ENCODE measurements at regions not wholly inside any gene's neighbourhood (a gene's known extent, or its start where the extent isn't known, plus 50 kb on each side); places are given as distances from the start of the nearest gene placed in this dataset.

DNA sequence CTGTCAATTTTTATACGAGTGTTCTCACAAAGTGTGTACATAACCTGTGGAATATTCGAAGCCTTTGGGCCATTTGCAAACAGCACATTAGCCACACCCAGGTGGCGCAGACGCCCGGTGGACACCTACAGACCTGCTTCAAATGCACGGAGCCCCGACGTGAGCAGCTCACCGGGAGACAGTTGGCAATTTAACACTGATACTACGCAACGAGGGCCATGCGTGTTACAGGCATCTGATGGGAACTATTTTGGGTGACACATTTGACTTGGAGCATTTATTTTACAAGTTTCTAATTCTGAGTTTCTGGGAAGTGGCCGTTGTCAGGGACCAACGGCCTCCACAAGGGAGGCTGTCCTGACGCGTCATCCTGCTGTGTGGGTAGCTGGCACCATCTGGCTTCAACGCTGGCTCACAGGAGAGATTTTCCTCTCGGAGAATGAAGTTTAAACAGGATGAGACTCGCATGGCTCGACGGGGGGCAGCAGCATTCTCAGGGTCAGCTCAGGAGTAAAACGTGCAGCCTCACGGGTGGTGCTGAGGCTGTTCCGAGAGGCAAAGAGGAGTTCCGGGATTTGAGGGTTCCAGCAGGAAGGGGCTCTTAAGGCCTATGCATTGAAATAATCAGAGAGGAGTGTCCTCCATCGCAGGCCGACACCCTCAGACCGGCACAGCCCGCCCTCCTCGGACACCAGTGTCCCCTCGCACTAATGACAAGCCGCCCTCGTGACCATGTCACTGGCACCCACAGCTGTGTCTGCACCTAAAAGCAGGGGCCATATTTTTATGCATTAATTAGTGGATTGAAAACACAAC lies 207.4 kb downstream of the DLL1 start:
- TF ChIP-seq, protein P1, sequence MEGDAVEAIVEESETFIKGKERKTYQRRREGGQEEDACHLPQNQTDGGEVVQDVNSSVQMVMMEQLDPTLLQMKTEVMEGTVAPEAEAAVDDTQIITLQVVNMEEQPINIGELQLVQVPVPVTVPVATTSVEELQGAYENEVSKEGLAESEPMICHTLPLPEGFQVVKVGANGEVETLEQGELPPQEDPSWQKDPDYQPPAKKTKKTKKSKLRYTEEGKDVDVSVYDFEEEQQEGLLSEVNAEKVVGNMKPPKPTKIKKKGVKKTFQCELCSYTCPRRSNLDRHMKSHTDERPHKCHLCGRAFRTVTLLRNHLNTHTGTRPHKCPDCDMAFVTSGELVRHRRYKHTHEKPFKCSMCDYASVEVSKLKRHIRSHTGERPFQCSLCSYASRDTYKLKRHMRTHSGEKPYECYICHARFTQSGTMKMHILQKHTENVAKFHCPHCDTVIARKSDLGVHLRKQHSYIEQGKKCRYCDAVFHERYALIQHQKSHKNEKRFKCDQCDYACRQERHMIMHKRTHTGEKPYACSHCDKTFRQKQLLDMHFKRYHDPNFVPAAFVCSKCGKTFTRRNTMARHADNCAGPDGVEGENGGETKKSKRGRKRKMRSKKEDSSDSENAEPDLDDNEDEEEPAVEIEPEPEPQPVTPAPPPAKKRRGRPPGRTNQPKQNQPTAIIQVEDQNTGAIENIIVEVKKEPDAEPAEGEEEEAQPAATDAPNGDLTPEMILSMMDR (IDR thresholded peaks at IDR 0.05; ENCODE audit: insufficient read depth, low read depth, low read length) = no peak
- TF ChIP-seq EZH2 (IDR thresholded peaks at IDR 0.05; ENCODE audit: insufficient read depth, low read length) = no peak
- Histone ChIP-seq H3K36me3 (ENCODE audit: insufficient read depth, low read length) (no peaks in the 10 kb centered on the region), H3K79me2 (ENCODE audit: insufficient read depth, low read length) (no peaks in the 10 kb centered on the region), H3K27ac (ENCODE audit: low read depth, low read length) (no peak overlapping the region), H2AFZ (ENCODE audit: low read depth, low read length) (no peak overlapping the region), H4K20me1 (ENCODE audit: insufficient read depth, low read length) (no peaks in the 10 kb centered on the region), H3K4me3 (ENCODE audit: insufficient read depth, low read depth, low read length) (no peak overlapping the region), H3K9ac (ENCODE audit: low read length) (no peak overlapping the region), H3K4me2 (ENCODE audit: low read length) (no peak overlapping the region), H3K27me3 (ENCODE audit: insufficient read depth, low read length) (no peaks in the 10 kb centered on the region), H3K9me3 (ENCODE audit: insufficient read depth, low read depth, low read length) (peaks cover 9% of the 10 kb centered on the region), H3K4me1 (ENCODE audit: insufficient read depth, low read length) (no peaks in the 10 kb centered on the region)
- Mint-ChIP-seq H3K4me3 (ENCODE audit: unreplicated experiment) (no peak overlapping the region), H3K9me3 (ENCODE audit: unreplicated experiment) (peaks cover 3% of the 10 kb centered on the region), H3K27ac (ENCODE audit: unreplicated experiment) (no peak overlapping the region), H3K36me3 (ENCODE audit: low read depth, unreplicated experiment) (no peaks in the 10 kb centered on the region), H3K4me1 (ENCODE audit: low read depth, unreplicated experiment) (peaks cover 3% of the 10 kb centered on the region), H3K27me3 (ENCODE audit: low read depth, unreplicated experiment) (peaks cover 30% of the 10 kb centered on the region)
- no peak for DNase-seq (ENCODE audit: low read depth)
- no peak for FAIRE-seq

DNA sequence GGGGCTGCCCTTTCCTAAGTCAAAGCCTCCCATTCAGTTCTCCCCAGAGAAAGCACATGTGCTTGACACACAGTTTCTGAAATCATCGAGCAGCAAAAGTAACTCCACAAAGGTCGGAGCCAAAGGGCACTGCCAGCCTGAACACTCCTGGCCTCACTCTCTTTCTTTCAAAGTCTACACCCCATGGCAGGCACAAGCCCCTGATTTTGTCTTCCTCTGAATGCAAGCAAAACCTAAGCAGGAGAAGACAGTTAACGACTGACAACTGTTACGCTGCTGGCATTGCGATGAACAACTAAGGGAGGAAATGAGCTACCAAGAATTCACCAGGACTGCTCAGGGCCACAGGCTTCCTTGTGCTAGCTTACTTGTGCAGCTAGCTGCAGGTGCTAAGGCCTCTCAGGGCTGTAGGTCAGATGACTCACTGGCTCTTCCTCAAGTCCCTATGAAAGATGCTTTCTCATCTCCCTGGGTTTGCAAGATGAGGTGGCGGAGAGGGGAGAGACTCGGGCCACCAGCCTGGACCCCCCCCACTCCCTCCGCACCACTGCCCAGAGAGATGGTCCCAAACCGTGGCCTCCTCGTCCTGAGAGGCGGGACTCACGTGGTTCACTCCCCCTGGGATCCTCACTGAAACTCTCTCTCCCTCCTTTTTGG lies 208.2 kb downstream of the DLL1 start:
- Mint-ChIP-seq H3K27ac (ENCODE audit: unreplicated experiment) (no peak overlapping the region), H3K9me3 (ENCODE audit: unreplicated experiment) (peaks cover 3% of the 10 kb centered on the region), H3K4me1 (ENCODE audit: low read depth, unreplicated experiment) (peaks cover 3% of the 10 kb centered on the region), H3K36me3 (ENCODE audit: low read depth, unreplicated experiment) (no peaks in the 10 kb centered on the region), H3K27me3 (ENCODE audit: low read depth, unreplicated experiment) (peaks cover 30% of the 10 kb centered on the region), H3K4me3 (ENCODE audit: unreplicated experiment) (no peak overlapping the region)
- H2AFZ ChIP-seq (ENCODE audit: low read depth, low read length) = no peak overlapping the region
- H3K27ac ChIP-seq (ENCODE audit: low read depth, low read length) = no peak overlapping the region
- H4K20me1 ChIP-seq (ENCODE audit: insufficient read depth, low read length) = no peaks in the 10 kb centered on the region
- FAIRE-seq (no peak), DNase-seq (ENCODE audit: low read depth) (no peak)
- no peak for TF ChIP-seq EZH2 (IDR thresholded peaks at IDR 0.05; ENCODE audit: insufficient read depth, low read length)
- TF ChIP-seq, protein P1 (IDR thresholded peaks at IDR 0.05; ENCODE audit: insufficient read depth, low read depth, low read length) = no peak
- no peaks in the 10 kb centered on the region for H3K27me3 ChIP-seq (ENCODE audit: insufficient read depth, low read length)
- H3K4me2 ChIP-seq (ENCODE audit: low read length) = no peak overlapping the region
- H3K9me3 ChIP-seq (ENCODE audit: insufficient read depth, low read depth, low read length) = peaks cover 9% of the 10 kb centered on the region
- H3K79me2 ChIP-seq (ENCODE audit: insufficient read depth, low read length) = no peaks in the 10 kb centered on the region
- no peaks in the 10 kb centered on the region for H3K36me3 ChIP-seq (ENCODE audit: insufficient read depth, low read length)
- H3K9ac ChIP-seq (ENCODE audit: low read length) = no peak overlapping the region
- no peak overlapping the region for H3K4me3 ChIP-seq (ENCODE audit: insufficient read depth, low read depth, low read length)
- H3K4me1 ChIP-seq (ENCODE audit: insufficient read depth, low read length) = no peaks in the 10 kb centered on the region

DNA sequence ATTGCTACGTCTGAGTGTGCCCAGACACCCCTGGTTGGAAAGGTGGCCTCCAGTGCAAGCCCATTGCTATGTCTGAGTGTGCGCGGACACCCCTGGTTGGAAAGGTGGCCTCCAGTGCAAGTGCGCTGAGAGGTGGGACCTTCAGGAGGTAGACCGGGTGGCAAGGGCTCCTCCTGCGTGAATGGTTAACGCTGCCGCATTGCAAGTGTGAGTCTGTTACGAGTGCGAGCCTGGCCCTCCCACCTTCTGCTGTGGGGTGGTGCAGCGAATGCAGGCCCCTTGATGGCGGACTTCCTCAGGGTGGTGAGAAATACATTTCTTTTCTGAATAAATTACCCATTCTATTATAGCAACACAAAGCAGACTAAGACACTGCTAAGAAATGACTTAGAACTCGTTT lies 208.8 kb downstream of the DLL1 start:
- no peak for TF ChIP-seq EZH2 (IDR thresholded peaks at IDR 0.05; ENCODE audit: insufficient read depth, low read length)
- TF ChIP-seq, protein P1 (IDR thresholded peaks at IDR 0.05; ENCODE audit: insufficient read depth, low read depth, low read length) = no peak
- no peak for FAIRE-seq

More for the DNA sequence above, 208.8 kb downstream of the DLL1 start:
- Histone ChIP-seq H2AFZ (ENCODE audit: low read depth, low read length) (no peak overlapping the region), H3K79me2 (ENCODE audit: insufficient read depth, low read length) (no peaks in the 10 kb centered on the region), H3K4me1 (ENCODE audit: insufficient read depth, low read length) (no peaks in the 10 kb centered on the region), H4K20me1 (ENCODE audit: insufficient read depth, low read length) (no peaks in the 10 kb centered on the region), H3K9me3 (ENCODE audit: insufficient read depth, low read depth, low read length) (peaks cover 9% of the 10 kb centered on the region), H3K4me3 (ENCODE audit: insufficient read depth, low read depth, low read length) (no peak overlapping the region), H3K4me2 (ENCODE audit: low read length) (no peak overlapping the region), H3K27me3 (ENCODE audit: insufficient read depth, low read length) (no peaks in the 10 kb centered on the region), H3K9ac (ENCODE audit: low read length) (no peak overlapping the region), H3K27ac (ENCODE audit: low read depth, low read length) (no peak overlapping the region), H3K36me3 (ENCODE audit: insufficient read depth, low read length) (no peaks in the 10 kb centered on the region)
- H3K9me3 Mint-ChIP-seq (ENCODE audit: unreplicated experiment) = peaks cover 3% of the 10 kb centered on the region
- H3K27ac Mint-ChIP-seq (ENCODE audit: unreplicated experiment) = no peak overlapping the region
- H3K4me3 Mint-ChIP-seq (ENCODE audit: unreplicated experiment) = no peak overlapping the region
- H3K4me1 Mint-ChIP-seq (ENCODE audit: low read depth, unreplicated experiment) = peaks cover 3% of the 10 kb centered on the region
- H3K36me3 Mint-ChIP-seq (ENCODE audit: low read depth, unreplicated experiment) = no peaks in the 10 kb centered on the region
- peaks cover 32% of the 10 kb centered on the region for H3K27me3 Mint-ChIP-seq (ENCODE audit: low read depth, unreplicated experiment)
- no peak for DNase-seq (ENCODE audit: low read depth)

All from astrocyte (in vitro differentiated cells and primary cell).